ENCODE measurements at regions not wholly inside any gene's neighbourhood (a gene's known extent, or its start where the extent isn't known, plus 50 kb on each side); places are given as distances from the start of the nearest gene placed in this dataset.

DNA sequence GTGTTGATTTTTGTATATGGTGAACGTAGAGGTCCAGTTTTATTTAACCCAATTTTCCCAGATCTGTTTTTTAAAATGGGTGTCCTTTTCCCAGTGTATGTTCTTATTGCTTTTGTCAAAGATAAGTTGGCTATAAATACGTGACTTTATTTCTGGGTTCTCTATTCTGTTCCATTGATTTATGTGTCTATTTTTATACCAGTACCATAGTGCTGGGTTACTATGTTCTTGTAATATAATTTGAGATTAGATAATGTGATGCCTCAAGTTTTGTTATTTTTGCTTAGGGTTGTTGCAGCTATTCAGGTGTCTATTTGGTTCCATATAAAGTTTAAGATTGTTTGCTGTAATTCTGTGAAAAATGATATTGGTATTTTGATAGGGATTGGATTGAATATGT, 749.1 kb upstream of the GRIA3 start:
- TF ChIP-seq, protein P1, sequence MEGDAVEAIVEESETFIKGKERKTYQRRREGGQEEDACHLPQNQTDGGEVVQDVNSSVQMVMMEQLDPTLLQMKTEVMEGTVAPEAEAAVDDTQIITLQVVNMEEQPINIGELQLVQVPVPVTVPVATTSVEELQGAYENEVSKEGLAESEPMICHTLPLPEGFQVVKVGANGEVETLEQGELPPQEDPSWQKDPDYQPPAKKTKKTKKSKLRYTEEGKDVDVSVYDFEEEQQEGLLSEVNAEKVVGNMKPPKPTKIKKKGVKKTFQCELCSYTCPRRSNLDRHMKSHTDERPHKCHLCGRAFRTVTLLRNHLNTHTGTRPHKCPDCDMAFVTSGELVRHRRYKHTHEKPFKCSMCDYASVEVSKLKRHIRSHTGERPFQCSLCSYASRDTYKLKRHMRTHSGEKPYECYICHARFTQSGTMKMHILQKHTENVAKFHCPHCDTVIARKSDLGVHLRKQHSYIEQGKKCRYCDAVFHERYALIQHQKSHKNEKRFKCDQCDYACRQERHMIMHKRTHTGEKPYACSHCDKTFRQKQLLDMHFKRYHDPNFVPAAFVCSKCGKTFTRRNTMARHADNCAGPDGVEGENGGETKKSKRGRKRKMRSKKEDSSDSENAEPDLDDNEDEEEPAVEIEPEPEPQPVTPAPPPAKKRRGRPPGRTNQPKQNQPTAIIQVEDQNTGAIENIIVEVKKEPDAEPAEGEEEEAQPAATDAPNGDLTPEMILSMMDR (IDR thresholded peaks at IDR 0.05; ENCODE audit: insufficient read depth, low read length, poor library complexity, severe bottlenecking) = no peak
- TF ChIP-seq EZH2phosphoT487 (conservative IDR thresholded peaks at IDR 0.05; ENCODE audit: low read length) = no peak
